NB4 (cell line): ENCODE measurements at regions not wholly inside any gene's neighbourhood (a gene's known extent, or its start where the extent isn't known, plus 50 kb on each side); places are given as distances from the start of the nearest gene placed in this dataset.

Source experiments
- POLR2A ChIP-seq: IDR thresholded peaks from 2 replicates; pipeline ENCODE4 v1.6.1; 2011; ENCODE audit warnings: mild to moderate bottlenecking; ENCODE audit not compliant: insufficient read length; ENCODE audit errors: extremely low read depth
- TF ChIP-seq, protein P1 (sequence below): IDR thresholded peaks from one replicate; pipeline ENCODE4 v1.5.1; 2012; ENCODE audit warnings: low read depth, low read length
- TF ChIP-seq, protein P2 (sequence below): IDR thresholded peaks from 2 replicates; pipeline ENCODE4 v1.6.1; 2011; ENCODE audit warnings: low read depth, low read length

DNA sequence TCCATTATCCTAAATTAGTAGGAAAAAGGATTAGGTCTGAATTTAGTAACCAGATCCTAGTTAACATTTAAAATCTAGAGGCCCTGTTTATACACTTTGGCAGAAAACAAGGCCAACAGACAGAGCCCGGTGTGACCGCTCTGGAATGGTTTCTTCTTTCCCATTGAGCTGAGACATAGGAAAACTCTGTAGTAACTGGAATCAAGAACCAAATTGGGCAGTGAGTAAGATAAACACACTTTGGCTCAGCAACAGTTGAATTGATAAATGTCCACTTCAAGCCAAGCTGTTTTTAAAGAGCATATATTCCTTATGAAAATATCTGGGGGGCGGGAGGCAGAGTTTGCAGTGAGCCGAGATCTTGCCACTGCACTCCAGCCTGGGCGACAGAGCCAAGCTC lies 343.7 kb upstream of the SEMA3A start:
- TF ChIP-seq, protein P1, sequence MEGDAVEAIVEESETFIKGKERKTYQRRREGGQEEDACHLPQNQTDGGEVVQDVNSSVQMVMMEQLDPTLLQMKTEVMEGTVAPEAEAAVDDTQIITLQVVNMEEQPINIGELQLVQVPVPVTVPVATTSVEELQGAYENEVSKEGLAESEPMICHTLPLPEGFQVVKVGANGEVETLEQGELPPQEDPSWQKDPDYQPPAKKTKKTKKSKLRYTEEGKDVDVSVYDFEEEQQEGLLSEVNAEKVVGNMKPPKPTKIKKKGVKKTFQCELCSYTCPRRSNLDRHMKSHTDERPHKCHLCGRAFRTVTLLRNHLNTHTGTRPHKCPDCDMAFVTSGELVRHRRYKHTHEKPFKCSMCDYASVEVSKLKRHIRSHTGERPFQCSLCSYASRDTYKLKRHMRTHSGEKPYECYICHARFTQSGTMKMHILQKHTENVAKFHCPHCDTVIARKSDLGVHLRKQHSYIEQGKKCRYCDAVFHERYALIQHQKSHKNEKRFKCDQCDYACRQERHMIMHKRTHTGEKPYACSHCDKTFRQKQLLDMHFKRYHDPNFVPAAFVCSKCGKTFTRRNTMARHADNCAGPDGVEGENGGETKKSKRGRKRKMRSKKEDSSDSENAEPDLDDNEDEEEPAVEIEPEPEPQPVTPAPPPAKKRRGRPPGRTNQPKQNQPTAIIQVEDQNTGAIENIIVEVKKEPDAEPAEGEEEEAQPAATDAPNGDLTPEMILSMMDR: no peak
- no peak for TF ChIP-seq POLR2A
- TF ChIP-seq, protein P2, sequence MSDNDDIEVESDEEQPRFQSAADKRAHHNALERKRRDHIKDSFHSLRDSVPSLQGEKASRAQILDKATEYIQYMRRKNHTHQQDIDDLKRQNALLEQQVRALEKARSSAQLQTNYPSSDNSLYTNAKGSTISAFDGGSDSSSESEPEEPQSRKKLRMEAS: no peak
